ENCODE measurements at regions not wholly inside any gene's neighbourhood (a gene's known extent, or its start where the extent isn't known, plus 50 kb on each side); places are given as distances from the start of the nearest gene placed in this dataset.

DNA sequence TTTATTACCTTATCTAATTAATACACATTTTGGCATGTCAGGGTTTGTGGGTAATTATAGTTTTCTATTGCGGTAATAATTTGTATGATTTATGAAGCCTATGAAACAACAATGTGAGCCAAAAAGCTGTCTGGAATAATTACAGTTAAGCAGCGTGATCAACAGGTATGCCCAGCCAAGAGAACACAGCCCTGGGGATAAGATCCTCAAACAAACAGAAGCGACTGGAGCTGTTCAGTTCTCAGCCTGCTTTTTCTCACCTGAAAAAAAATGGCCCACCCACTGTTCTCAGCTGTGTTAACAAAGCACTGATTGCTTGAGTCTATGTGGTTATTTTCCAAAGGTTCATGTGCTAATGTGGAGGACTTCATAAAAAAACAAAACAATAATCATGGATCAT, 855.8 kb downstream of the GATA3 start:
- Histone ChIP-seq H3K9me3 (no peaks in the 10 kb centered on the region), H3K27ac (no peak overlapping the region), H3K4me3 (no peak overlapping the region), H3K4me1 (peaks cover 7% of the 10 kb centered on the region; the same call in 1 of the 3 replicates), H3K4me2 (no peak overlapping the region)
- 59% methylated on average over 3 of the region's 3 CpGs for WGBS (ENCODE audit: missing lambda C conversion rate)
- TF ChIP-seq EHMT2 (IDR thresholded peaks at IDR 0.05; ENCODE audit: low read depth) (no peak), NFE2L2 (conservative IDR thresholded peaks at IDR 0.05; ENCODE audit: low read length) (no peak), FOSB (CRISPR knock-in tag; IDR thresholded peaks at IDR 0.05) (no peak)
- CTCF ChIA-PET: no interaction called here
- FAIRE-seq (no peak), ATAC-seq (no peak), DNase-seq (ENCODE audit: low read depth in 1 of 2, low spot score in 1 of 2) (no peak)
- POLR2A ChIA-PET: no interaction called here

DNA sequence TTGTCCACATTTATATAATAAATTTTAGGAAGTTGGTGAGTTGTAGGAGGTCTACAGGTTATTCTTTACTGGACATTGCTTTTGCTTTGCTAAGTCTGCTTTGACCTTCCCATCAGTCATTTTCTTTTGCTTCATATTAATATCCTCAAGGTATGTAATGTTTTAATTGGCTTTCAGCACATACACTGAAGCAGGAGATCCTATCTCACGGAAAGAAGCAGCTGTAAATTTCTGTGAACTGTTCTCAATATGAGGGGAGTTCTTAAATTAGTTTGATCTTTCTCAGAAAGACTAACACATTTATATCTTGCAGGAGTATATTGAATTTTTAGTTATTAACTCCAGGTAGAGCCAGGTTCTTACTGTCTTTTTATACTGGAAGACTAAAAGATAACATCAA, 856.5 kb downstream of the GATA3 start:
- WGBS (ENCODE audit: missing lambda C conversion rate): 46% methylated on average over 1 of the region's 1 CpG
- TF ChIP-seq, protein P1, sequence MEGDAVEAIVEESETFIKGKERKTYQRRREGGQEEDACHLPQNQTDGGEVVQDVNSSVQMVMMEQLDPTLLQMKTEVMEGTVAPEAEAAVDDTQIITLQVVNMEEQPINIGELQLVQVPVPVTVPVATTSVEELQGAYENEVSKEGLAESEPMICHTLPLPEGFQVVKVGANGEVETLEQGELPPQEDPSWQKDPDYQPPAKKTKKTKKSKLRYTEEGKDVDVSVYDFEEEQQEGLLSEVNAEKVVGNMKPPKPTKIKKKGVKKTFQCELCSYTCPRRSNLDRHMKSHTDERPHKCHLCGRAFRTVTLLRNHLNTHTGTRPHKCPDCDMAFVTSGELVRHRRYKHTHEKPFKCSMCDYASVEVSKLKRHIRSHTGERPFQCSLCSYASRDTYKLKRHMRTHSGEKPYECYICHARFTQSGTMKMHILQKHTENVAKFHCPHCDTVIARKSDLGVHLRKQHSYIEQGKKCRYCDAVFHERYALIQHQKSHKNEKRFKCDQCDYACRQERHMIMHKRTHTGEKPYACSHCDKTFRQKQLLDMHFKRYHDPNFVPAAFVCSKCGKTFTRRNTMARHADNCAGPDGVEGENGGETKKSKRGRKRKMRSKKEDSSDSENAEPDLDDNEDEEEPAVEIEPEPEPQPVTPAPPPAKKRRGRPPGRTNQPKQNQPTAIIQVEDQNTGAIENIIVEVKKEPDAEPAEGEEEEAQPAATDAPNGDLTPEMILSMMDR (IDR thresholded peaks at IDR 0.05): no peak
- no peak for TF ChIP-seq JUNB (IDR thresholded peaks at IDR 0.05)
- TF ChIP-seq, protein P2, sequence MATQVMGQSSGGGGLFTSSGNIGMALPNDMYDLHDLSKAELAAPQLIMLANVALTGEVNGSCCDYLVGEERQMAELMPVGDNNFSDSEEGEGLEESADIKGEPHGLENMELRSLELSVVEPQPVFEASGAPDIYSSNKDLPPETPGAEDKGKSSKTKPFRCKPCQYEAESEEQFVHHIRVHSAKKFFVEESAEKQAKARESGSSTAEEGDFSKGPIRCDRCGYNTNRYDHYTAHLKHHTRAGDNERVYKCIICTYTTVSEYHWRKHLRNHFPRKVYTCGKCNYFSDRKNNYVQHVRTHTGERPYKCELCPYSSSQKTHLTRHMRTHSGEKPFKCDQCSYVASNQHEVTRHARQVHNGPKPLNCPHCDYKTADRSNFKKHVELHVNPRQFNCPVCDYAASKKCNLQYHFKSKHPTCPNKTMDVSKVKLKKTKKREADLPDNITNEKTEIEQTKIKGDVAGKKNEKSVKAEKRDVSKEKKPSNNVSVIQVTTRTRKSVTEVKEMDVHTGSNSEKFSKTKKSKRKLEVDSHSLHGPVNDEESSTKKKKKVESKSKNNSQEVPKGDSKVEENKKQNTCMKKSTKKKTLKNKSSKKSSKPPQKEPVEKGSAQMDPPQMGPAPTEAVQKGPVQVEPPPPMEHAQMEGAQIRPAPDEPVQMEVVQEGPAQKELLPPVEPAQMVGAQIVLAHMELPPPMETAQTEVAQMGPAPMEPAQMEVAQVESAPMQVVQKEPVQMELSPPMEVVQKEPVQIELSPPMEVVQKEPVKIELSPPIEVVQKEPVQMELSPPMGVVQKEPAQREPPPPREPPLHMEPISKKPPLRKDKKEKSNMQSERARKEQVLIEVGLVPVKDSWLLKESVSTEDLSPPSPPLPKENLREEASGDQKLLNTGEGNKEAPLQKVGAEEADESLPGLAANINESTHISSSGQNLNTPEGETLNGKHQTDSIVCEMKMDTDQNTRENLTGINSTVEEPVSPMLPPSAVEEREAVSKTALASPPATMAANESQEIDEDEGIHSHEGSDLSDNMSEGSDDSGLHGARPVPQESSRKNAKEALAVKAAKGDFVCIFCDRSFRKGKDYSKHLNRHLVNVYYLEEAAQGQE (IDR thresholded peaks at IDR 0.05): no peak
- no peak for TF ChIP-seq MYC (IDR thresholded peaks at IDR 0.05; ENCODE audit: borderline replicate concordance, low read length)
- TF ChIP-seq CEBPB (IDR thresholded peaks at IDR 0.05): no peak
- no peak for TF ChIP-seq SREBF2 (IDR thresholded peaks at IDR 0.05)
- no peak for TF ChIP-seq KDM5A (IDR thresholded peaks at IDR 0.05)
- no peak for TF ChIP-seq BHLHE40 (IDR thresholded peaks at IDR 0.05; ENCODE audit: low read depth, low read length)
- TF ChIP-seq RARB (CRISPR knock-in tag; IDR thresholded peaks at IDR 0.05): no peak
- TF ChIP-seq CHD4 (IDR thresholded peaks at IDR 0.05; ENCODE audit: borderline replicate concordance): no peak
- no peak for TF ChIP-seq FOXS1 (CRISPR knock-in tag; IDR thresholded peaks at IDR 0.05)
- no peak for TF ChIP-seq HOXB5 (CRISPR knock-in tag; IDR thresholded peaks at IDR 0.05)
- TF ChIP-seq CBX8 (IDR thresholded peaks at IDR 0.05): no peak
- no peak for TF ChIP-seq NPAS2 (CRISPR knock-in tag; IDR thresholded peaks at IDR 0.05; ENCODE audit: borderline replicate concordance)
- FAIRE-seq: no peak
- CTCF ChIA-PET: no interaction called here
- H3K4me3 ChIP-seq: no peak overlapping the region
- H3K4me1 ChIP-seq: peaks cover 7% of the 10 kb centered on the region; the same call in 1 of the 3 replicates
- no peak overlapping the region for H3K4me2 ChIP-seq
- POLR2A ChIA-PET: no interaction called here
- ATAC-seq: no peak
- DNase-seq (ENCODE audit: low read depth in 1 of 2, low spot score in 1 of 2): no peak
- H3K9me3 ChIP-seq: no peaks in the 10 kb centered on the region
- no peak overlapping the region for H3K27ac ChIP-seq

DNA sequence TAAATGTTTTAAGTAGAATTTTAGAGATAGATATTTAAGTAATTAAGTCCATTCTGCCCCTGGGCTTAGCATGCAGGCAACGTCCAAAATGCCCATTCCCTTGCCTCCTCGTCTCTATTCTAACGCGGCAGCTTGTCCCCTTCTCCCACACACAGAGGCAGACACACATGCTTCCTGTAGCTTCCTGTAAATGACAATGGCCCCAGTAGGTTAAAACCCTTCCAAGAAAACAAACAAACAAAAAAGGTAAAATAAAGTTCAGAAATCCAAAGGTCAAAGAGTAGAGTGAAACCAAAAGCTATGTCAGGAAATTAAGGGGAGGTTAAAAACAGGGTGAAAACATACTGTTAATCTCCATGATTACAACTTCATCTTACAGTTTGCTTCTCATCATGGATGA, 857.6 kb downstream of the GATA3 start:
- DNase-seq (ENCODE audit: low read depth in 1 of 2, low spot score in 1 of 2) (no peak), ATAC-seq (no peak), FAIRE-seq (peak; percentile 13)
- no peak overlapping the region for H3K4me3 ChIP-seq
- H3K27ac ChIP-seq: no peak overlapping the region
- 76% methylated on average over 4 of the region's 4 CpGs for WGBS (ENCODE audit: missing lambda C conversion rate)
- H3K4me2 ChIP-seq: no peak overlapping the region
- CTCF ChIA-PET: no interaction called here
- no peaks in the 10 kb centered on the region for H3K9me3 ChIP-seq
- POLR2A ChIA-PET: no interaction called here
- peaks cover 7% of the 10 kb centered on the region; the same call in 1 of the 3 replicates for H3K4me1 ChIP-seq
- TF ChIP-seq ESRRA (IDR thresholded peaks at IDR 0.05; ENCODE audit: borderline replicate concordance, low read length) (no peak), MAFK (IDR thresholded peaks at IDR 0.05; ENCODE audit: partially characterized antibody) (no peak), HOXB13 (CRISPR knock-in tag; IDR thresholded peaks at IDR 0.05; ENCODE audit: low read depth) (no peak), CEBPB (IDR thresholded peaks at IDR 0.05) (no peak), CBX2 (IDR thresholded peaks at IDR 0.05; ENCODE audit: borderline replicate concordance, low read depth) (no peak), GATA3 (IDR thresholded peaks at IDR 0.05; ENCODE audit: borderline replicate concordance) (no peak), SREBF2 (IDR thresholded peaks at IDR 0.05) (no peak), SMC3 (IDR thresholded peaks at IDR 0.05) (no peak), ZNF302 (CRISPR knock-in tag; IDR thresholded peaks at IDR 0.05) (no peak), FOSL2 (IDR thresholded peaks at IDR 0.05) (no peak), FOSL2 (CRISPR knock-in tag; IDR thresholded peaks at IDR 0.05) (no peak), MAZ (IDR thresholded peaks at IDR 0.05; ENCODE audit: borderline replicate concordance, low read depth, low read length) (no peak), NR3C1 (IDR thresholded peaks at IDR 0.05) (no peak), BCL3 (IDR thresholded peaks at IDR 0.05) (no peak), CBX8 (IDR thresholded peaks at IDR 0.05) (no peak), NPAS2 (CRISPR knock-in tag; IDR thresholded peaks at IDR 0.05; ENCODE audit: borderline replicate concordance) (no peak), ELK1 (IDR thresholded peaks at IDR 0.05; ENCODE audit: low read depth, low read length) (no peak), FOXS1 (CRISPR knock-in tag; IDR thresholded peaks at IDR 0.05) (no peak)
